Activated CD4-positive, alpha-beta memory T cell treated with anti-CD3 and anti-CD28 coated beads, Interleukin-2, amount 10 ng/mL, durations not matched to agents 7 days and 5 days (primary cell): ENCODE measurements at regions not wholly inside any gene's neighbourhood (a gene's known extent, or its start where the extent isn't known, plus 50 kb on each side); places are given as distances from the start of the nearest gene placed in this dataset.
"Not testable (repeated sequence)": the region's sequence is repeated elsewhere in the genome, so short reads cannot be mapped to it uniquely, and the experiment has no call there.

ENCODE experiments used
- CTCF ChIA-PET: fragments of 350-600 bp; sonication (Branson Sonifier 250); formaldehyde crosslinking; loops from one replicate; lab custom pipeline; 2021; ENCODE audit warnings: antibody characterized with exemption, inconsistent platforms; lab: Charles Lee
- POLR2A ChIA-PET: fragments of 350-600 bp; sonication (Branson Sonifier 250); formaldehyde crosslinking; loops from one replicate; lab custom pipeline; 2021; ENCODE audit warnings: antibody characterized with exemption; lab: Charles Lee
- DNase-seq: peaks from one replicate; pipeline ENCODE4 v3.0.0-alpha.2; 2020
- H3K27ac Mint-ChIP-seq: one replicate; pipeline ENCODE4 v1.8.0; 2021; ENCODE audit warnings: mild to moderate bottlenecking, mixed read lengths
- H3K27me3 Mint-ChIP-seq: one replicate; pipeline ENCODE4 v1.8.0; 2021; ENCODE audit warnings: mixed read lengths
- H3K36me3 Mint-ChIP-seq: one replicate; pipeline ENCODE4 v1.8.0; 2021; ENCODE audit warnings: low read depth, mixed read lengths
- H3K4me1 Mint-ChIP-seq: one replicate; pipeline ENCODE4 v1.8.0; 2021; ENCODE audit warnings: mixed read lengths
- H3K4me3 Mint-ChIP-seq: one replicate; pipeline ENCODE4 v1.8.0; 2021; ENCODE audit warnings: mild to moderate bottlenecking, mixed read lengths
- H3K9me3 Mint-ChIP-seq: one replicate; pipeline ENCODE4 v1.8.0; 2021; ENCODE audit warnings: mixed read lengths

DNA sequence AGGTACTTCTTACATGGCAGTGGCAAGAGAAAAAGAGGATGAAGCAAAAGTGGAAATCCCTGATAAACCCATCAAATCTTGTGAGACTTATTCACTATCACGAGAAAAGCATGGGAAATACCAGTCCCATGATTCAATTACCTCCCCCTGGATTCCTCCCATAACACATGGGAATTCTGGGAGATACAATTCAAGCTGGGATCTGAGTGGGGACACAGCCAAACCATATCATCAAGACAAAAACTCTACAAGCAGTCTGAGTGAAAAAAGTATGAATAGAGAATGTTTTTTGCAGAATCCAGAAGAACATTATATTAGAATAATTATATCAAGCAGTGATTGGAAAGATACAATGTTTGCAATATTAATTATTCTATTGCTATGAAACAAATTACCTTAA is 893.7 kb downstream of the FAM181B start:
- ChIA-PET CTCF (no interaction called here), POLR2A (no interaction called here)
- Mint-ChIP-seq H3K9me3 (no peaks in the 10 kb centered on the region), H3K27me3 (no peaks in the 10 kb centered on the region), H3K4me3 (no peak overlapping the region), H3K27ac (no peak overlapping the region), H3K36me3 (no peaks in the 10 kb centered on the region), H3K4me1 (no peaks in the 10 kb centered on the region)
- no peak for DNase-seq

DNA sequence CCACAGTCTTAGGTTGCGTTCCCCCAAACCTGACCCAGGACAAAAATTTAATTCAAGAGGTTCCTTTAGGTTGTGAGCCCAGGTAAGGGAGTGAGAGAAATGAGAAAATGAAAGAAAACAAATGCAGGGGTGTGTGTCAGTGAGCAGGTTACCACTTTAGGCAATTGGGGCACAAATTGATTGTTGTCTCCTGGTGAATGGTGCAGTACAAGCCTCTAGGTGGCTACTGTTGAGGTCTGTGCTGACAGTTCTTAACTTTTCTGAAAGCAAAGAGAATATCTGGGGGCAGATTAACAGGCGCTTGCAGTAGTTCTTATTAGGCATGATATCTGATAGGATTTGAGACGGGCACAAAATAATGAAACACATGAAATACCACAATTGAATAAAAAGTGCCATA is 894.6 kb downstream of the FAM181B start:
- H3K27ac Mint-ChIP-seq: no peak overlapping the region
- no peaks in the 10 kb centered on the region for H3K4me1 Mint-ChIP-seq
- no peaks in the 10 kb centered on the region for H3K9me3 Mint-ChIP-seq
- DNase-seq: no peak
- no peaks in the 10 kb centered on the region for H3K36me3 Mint-ChIP-seq
- H3K27me3 Mint-ChIP-seq: no peaks in the 10 kb centered on the region
- ChIA-PET CTCF (no interaction called here), POLR2A (no interaction called here)
- H3K4me3 Mint-ChIP-seq: no peak overlapping the region

DNA sequence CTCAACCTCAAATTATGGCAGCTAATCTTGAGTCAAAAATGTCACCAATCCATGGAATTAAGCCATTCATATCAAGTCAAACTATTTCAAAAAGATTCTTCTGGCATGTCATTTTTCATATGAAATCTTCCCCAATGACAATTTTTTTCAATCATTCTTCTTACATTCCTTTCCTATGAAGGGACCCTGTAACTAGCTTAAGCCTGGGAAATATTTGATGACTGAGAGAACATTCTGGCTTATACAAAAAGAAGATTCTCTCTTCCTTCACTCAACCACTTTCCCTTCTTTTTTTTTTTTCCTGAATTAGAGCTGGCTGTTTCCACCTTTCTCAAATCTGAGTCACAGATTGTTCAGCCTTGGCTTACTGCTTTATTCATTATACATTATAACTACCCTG is 903.7 kb downstream of the FAM181B start:
- POLR2A ChIA-PET: no interaction called here
- H3K27ac Mint-ChIP-seq: no peak overlapping the region
- CTCF ChIA-PET: no interaction called here

DNA sequence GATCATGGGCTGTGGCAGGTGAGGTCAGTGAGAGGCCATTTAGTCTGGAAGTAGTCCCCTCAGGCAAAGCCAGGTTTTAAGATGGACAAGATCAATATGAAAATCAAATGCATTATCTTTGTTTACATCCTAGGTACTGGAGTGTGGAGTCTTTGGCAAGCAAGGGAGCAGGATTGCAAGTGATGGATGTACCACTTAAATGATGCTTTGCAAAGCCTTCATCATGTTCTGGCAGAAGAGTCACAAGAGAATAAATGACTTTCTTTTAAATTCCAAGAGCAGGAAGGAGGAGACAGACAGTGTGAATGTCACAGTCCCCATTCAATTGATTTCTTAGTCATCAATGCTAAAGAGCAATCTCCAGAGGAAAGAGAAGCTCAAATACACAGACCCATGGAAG is 908.3 kb downstream of the FAM181B start:
- POLR2A ChIA-PET: no interaction called here
- H3K4me3 Mint-ChIP-seq: no peak overlapping the region
- no peak for DNase-seq
- CTCF ChIA-PET: no interaction called here
- no peaks in the 10 kb centered on the region for H3K36me3 Mint-ChIP-seq
- H3K9me3 Mint-ChIP-seq: no peaks in the 10 kb centered on the region
- no peaks in the 10 kb centered on the region for H3K27me3 Mint-ChIP-seq
- peaks cover 1% of the 10 kb centered on the region for H3K4me1 Mint-ChIP-seq
- no peak overlapping the region for H3K27ac Mint-ChIP-seq

More for the DNA sequence above, 903.7 kb downstream of the FAM181B start:
- H3K9me3 Mint-ChIP-seq: peaks cover 13% of the 10 kb centered on the region
- H3K4me3 Mint-ChIP-seq: no peak overlapping the region
- no peaks in the 10 kb centered on the region for H3K36me3 Mint-ChIP-seq
- no peak for DNase-seq
- H3K4me1 Mint-ChIP-seq: no peaks in the 10 kb centered on the region
- no peaks in the 10 kb centered on the region for H3K27me3 Mint-ChIP-seq

DNA sequence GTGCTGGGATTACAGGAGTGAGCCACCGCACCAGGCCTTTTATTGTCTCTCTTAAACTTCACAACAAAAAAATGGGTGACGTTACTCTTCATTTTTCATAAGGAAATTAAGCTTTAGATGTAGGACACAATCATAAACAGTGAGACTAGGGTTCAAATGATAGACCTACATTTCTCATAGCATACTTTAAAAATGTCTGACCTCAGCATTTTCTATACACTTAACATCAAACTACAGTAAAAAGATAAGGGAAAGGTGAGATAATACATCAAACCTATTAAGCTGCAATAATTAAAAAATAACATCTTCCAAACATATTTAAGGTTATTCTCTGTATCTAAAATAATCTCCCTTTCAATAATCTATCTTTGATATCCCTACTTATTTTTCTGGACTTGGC is 914.2 kb downstream of the FAM181B start:
- Mint-ChIP-seq H3K4me3 (no peak overlapping the region), H3K36me3 (no peaks in the 10 kb centered on the region), H3K4me1 (peaks cover 1% of the 10 kb centered on the region), H3K9me3 (no peaks in the 10 kb centered on the region), H3K27me3 (no peaks in the 10 kb centered on the region), H3K27ac (no peak overlapping the region)
- ChIA-PET POLR2A (no interaction called here), CTCF (no interaction called here)
- no peak for DNase-seq

DNA sequence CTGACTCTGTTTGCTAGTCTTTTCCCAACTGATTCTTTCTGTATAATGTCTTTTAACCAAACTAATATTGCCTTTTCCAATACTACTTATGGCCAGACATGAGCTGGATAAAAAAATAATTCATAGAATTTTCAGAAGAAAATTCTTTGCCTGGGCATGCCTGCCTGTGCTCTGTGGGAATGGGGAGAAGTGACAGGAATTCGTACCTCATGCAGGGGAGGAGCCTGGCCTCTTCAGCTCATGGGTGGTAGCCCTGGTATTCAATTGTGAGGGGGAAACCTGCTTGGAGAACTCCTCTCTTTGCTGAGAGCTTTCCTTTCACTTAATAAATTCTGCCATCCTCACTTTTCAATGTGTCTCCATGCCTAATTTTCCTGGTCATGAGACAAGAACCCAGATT is 928.8 kb downstream of the FAM181B start:
- no peak overlapping the region for H3K4me3 Mint-ChIP-seq
- POLR2A ChIA-PET: no interaction called here

DNA sequence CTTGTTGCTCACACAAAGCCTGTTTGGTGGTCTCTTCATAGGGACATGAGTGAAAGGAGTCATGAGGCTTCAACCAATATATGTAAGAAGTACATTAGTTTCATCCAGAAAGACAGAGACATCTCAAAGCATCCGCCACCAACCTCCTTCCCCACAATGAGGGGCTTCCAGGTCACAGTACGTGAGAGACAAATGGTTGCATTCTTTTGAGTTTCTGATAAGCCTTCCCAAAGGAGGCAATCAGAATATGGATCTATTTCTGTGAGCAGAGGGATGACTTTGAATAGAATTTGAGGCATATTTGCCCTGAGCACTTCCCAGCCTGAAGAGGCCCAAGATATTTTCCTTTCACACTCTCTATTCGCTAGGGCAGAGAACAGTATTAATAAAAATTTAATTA is 931.1 kb downstream of the FAM181B start:
- Mint-ChIP-seq H3K9me3 (no peaks in the 10 kb centered on the region), H3K27me3 (no peaks in the 10 kb centered on the region), H3K4me1 (no peaks in the 10 kb centered on the region), H3K4me3 (no peak overlapping the region), H3K36me3 (no peaks in the 10 kb centered on the region), H3K27ac (no peak overlapping the region)
- ChIA-PET CTCF (no interaction called here), POLR2A (no interaction called here)
- DNase-seq: no peak

More for the DNA sequence above, 928.8 kb downstream of the FAM181B start:
- Mint-ChIP-seq H3K9me3 (no peaks in the 10 kb centered on the region), H3K27ac (no peak overlapping the region), H3K36me3 (no peaks in the 10 kb centered on the region), H3K4me1 (no peaks in the 10 kb centered on the region), H3K27me3 (no peaks in the 10 kb centered on the region)
- no peak for DNase-seq
- CTCF ChIA-PET: interaction anchor here (1.5 kb wide), 1 partner anchor 9 kb away, joined by 4 read pairs; no protein-coding TSS in a partner anchor

DNA sequence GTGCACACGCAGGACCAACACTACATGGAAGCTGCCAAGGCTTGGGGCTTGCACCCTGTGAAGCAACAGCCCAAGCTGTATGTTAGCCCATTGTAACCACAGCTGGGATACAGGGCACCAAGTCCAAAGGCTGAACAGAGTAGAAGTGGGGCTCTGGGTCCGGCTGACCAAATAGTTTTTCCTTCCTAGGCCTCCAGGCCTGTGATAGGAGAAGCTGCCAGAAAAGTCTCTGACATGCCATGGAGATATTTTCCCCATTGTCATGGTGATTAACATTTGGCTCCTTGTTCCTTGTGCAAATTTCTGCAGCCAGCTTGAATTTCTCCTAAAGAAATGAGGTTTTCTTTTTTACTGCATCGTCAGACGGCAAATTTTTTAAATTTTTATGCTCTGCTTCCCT is 941.2 kb downstream of the FAM181B start:
- Mint-ChIP-seq H3K27me3 (no peaks in the 10 kb centered on the region), H3K27ac (no peak overlapping the region), H3K4me3 (no peak overlapping the region), H3K36me3 (no peaks in the 10 kb centered on the region), H3K4me1 (peaks cover 11% of the 10 kb centered on the region), H3K9me3 (no peaks in the 10 kb centered on the region)
- ChIA-PET CTCF (no interaction called here), POLR2A (no interaction called here)
- DNase-seq: no peak

DNA sequence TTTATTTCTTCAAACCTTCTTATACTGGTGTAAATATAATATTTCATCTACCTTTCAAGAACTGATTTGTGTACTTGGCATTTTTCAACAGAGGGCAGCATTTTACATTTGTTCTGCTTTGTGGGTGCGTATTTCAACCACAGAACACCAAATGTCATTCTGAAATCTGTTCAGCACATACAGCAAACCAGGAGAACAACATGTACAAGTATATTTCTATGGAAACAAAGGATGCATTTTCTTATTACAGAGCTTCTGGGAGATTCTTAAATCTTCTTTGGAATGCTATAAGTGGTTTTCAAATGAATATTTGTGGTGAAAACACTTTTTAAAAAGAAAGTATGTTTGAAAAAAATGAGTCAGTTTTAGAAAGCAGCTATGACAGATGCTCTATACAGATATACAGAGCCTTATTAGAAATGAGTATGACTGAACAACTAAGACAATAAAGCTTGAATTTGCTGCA is 946.0 kb downstream of the FAM181B start:
- ChIA-PET POLR2A (no interaction called here), CTCF (interaction anchor here (0.7 to 1.6 kb wide), 9 partner anchors 8 to 965 kb away, joined by 3 to 6 read pairs (median 3); no protein-coding TSS in a partner anchor)
- H3K27me3 Mint-ChIP-seq: no peaks in the 10 kb centered on the region
- no peak for DNase-seq
- no peak overlapping the region for H3K27ac Mint-ChIP-seq
- no peak overlapping the region for H3K4me3 Mint-ChIP-seq
- H3K36me3 Mint-ChIP-seq: no peaks in the 10 kb centered on the region
- H3K9me3 Mint-ChIP-seq: no peaks in the 10 kb centered on the region
- peaks cover 11% of the 10 kb centered on the region for H3K4me1 Mint-ChIP-seq

DNA sequence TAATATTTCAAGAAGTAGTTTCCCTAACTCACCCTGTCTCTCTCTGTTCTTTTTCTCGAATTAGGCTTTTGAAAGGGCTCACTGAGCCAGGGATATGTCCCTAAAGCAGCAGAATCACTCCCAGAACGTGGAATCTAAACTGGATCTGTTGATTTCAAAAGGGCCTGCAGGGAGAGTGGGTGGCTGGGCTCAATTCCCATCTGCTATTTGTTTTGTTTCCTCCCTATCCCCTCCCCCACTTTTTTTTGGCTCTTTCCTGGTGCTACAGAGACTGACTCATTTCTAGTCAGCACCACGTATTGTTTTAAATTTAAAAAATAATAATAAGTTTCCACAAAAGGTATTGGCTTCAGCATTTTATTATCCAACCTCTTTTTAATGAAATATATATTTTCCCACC is 961.5 kb downstream of the FAM181B start:
- H3K27ac Mint-ChIP-seq: no peak overlapping the region
- H3K36me3 Mint-ChIP-seq: no peaks in the 10 kb centered on the region
- CTCF ChIA-PET: no interaction called here
- no peaks in the 10 kb centered on the region for H3K9me3 Mint-ChIP-seq
- no peaks in the 10 kb centered on the region for H3K4me1 Mint-ChIP-seq
- H3K4me3 Mint-ChIP-seq: no peak overlapping the region
- DNase-seq: no peak
- no peaks in the 10 kb centered on the region for H3K27me3 Mint-ChIP-seq
- POLR2A ChIA-PET: no interaction called here

DNA sequence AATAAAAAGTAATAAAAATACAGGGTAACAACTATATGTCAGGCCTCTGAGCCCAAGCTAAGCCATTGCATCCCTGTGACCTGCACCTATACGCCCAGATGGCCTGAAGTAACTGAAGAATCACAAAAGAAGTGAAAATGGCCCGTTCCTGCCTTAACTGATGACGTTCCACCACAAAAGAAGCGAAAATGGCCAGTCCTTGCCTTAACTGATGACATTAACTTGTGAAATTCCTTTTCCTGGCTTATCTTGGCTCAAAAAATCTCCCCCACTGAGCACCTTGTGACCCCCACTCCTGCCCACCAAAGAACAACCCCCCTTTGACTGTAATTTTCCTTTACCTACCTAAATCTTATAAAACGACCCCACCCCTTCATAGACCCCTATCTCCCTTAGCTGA is 963.8 kb downstream of the FAM181B start:
- POLR2A ChIA-PET, H3K9me3 Mint-ChIP-seq, H3K27ac Mint-ChIP-seq, CTCF ChIA-PET, H3K4me3 Mint-ChIP-seq, H3K4me1 Mint-ChIP-seq, H3K36me3 Mint-ChIP-seq, DNase-seq, H3K27me3 Mint-ChIP-seq: not testable (repeated sequence)

DNA sequence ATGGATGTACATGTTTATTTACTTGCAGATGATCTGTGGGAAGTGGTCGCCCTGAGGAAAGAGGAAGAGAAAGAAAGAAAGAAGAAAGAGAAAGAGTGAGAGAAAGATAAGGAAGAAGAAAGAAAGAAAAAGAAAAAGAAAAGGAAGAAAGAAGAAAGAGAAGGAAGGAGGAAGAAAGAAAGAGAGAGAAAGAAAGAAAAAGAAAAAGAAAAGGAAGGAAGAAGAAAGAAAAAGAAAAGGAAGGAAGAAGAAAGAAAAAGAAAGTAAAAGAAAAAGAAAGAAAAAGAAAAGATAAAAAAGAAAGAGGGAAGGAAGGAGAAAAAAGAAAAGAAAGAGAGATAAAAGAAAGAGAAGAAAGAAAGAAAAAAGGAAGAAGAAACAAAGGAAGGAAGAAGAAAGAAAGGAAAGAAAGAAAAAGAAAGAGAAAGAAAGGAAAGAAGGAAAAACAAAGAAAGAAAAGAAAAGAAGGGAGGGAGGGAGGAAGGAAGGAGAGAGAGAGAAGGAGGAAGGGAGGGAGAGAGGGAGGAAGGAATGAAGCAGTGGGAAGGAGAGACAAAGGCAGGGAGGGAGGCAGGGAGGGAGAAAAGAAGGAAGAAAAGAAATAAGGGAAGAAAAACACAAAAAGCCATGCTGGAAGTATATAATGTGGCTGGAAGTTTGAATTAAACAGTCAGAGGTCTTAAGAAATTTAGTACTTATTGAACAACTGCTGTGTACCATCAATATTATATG is 976.6 kb downstream of the FAM181B start:
- H3K9me3 Mint-ChIP-seq: no peaks in the 10 kb centered on the region

DNA sequence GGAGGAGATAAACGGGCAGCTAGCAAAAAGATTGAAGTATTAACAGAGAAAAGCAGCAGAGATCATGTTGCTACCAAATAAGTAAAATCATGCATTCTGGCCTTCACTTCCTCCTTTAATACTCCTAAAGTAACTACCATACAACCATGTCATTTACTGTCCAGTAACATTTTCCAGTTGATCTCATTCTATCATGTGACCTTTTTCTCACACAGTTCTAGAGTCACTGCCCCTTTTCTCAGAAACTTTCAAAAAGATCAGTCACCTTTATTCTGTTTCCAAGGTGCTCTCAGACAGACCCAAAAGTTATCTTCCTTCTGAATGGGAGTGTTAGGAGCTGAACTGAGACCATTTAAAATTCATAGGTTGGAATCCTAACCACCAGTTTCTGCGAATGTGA is 984.4 kb downstream of the FAM181B start:
- Mint-ChIP-seq H3K4me3 (no peak overlapping the region), H3K27ac (no peak overlapping the region), H3K4me1 (no peaks in the 10 kb centered on the region), H3K36me3 (no peaks in the 10 kb centered on the region), H3K9me3 (no peaks in the 10 kb centered on the region), H3K27me3 (peaks cover 4% of the 10 kb centered on the region)
- no peak for DNase-seq
- POLR2A ChIA-PET: no interaction called here
- CTCF ChIA-PET: no interaction called here

More for the DNA sequence above, 976.6 kb downstream of the FAM181B start:
- H3K27ac Mint-ChIP-seq: no peak overlapping the region
- H3K4me3 Mint-ChIP-seq: no peak overlapping the region
- ChIA-PET CTCF (no interaction called here), POLR2A (no interaction called here)
- no peaks in the 10 kb centered on the region for H3K36me3 Mint-ChIP-seq
- DNase-seq: no peak
- peaks cover 2% of the 10 kb centered on the region for H3K27me3 Mint-ChIP-seq
- H3K4me1 Mint-ChIP-seq: no peaks in the 10 kb centered on the region
